C1 segment of cervical spinal cord (tissue), 14 donors: ENCODE measurements at regions not wholly inside any gene's neighbourhood (a gene's known extent, or its start where the extent isn't known, plus 50 kb on each side); places are given as distances from the start of the nearest gene placed in this dataset.
"Not testable (repeated sequence)": the region's sequence is repeated elsewhere in the genome, so short reads cannot be mapped to it uniquely, and the experiment has no call there.

ENCODE experiments used
- DNase-seq, 14 donors: peaks; one replicate each; lab custom pipeline; 2025; lab: John Stamatoyannopoulos, UW

DNA sequence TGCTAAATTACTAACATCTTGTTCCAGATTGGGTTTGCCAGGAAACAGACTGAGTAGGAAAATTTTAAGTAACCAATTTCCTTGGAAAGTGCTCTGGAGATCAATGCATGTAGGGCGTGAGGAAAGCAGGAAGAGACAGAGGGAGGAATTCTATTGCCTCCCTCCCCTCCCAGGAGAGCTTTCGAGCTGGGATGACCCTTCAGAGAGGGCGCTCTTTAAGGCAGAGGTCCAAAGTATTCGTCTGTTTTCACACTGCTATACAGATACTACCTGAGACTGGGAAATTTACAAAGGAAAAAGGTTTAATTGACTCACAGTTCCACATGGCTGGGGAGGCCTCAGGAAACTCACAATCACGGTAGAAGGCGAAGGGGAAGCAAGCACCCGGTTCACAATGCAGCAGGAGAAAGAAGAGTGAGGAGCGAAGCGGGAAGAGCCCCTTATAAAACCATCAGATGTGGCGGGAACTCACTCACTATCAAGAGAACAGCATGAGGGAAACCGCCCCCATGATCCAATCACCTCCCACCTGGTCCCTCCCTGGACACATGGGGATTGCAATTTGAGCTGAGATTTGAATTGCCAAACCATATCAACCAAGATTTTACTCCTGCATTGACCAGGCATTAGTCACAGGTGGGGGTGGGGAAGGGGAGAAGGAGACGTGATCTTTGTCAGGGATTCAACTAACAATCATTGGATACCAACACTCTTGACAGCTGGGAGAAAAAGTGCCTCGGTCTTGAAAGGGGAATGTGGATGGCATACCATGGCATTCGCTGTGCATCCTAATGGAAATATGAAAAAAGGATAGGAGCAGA is 63.8 kb downstream of the SLITRK2 start:
- no peak for DNase-seq

DNA sequence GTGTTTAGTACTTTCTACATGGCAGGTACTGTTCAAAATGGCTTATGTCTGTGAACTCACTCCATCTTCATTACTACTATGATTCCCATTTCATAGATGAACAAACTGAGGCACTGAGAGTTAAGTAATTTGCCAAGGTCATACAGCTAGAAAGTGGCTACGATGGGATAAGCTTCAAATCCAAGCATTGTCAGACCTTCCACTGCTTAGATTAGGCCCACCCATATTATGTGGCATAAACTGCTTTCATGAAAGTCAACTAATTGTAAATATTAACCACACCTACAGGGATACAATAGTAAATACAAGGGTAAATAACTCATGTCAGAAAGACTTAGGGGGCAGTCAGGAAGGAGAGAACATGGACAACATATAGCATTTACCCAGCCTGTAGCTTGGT is 68.8 kb downstream of the SLITRK2 start:
- no peak for DNase-seq

DNA sequence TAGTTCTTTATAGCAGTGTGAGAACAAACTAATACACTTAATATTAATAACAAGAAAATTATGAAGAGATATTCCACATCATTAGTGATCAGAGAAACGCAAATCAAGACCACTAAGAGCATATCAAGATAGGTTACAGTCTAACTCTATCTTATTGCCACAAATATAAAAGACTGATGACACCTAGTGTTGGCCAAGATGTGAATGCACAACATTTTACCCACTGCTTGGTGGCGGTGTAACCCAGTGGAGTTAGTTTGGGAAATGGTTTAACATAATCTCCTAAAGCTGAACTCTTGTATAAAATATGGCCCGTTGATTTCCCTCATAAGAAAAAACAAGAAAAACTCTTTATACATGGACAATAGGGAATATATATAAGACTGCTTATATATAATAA is 92.4 kb downstream of the SLITRK2 start:
- no peak for DNase-seq

- DNase-seq: no peak
These were observed 101.8 kb downstream of the SLITRK2 start for GRCh38 chrX:145919400-145919799.

GRCh38 chrX:145923376-145923775 is 105.7 kb downstream of the SLITRK2 start:
- no peak for DNase-seq

DNA sequence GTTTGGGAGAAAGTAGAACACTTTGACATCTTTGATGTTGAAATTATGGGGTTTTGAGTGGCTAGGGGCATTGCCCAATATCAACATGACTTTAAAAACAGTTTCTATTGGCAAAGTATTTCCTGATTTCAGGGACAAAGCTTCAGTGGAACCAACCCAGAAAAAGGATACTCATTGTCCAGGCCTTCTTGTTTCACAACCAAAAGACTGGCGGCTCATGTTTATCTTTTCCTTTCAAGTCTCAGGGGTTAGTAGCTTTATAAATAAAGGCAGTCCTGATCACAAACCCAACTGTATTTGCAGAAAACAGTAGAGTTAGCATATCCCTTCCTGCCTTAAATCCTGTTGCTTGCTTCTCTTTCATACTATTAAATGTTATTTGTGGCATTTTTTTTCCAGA is 119.1 kb downstream of the SLITRK2 start:
- DNase-seq: no peak

DNA sequence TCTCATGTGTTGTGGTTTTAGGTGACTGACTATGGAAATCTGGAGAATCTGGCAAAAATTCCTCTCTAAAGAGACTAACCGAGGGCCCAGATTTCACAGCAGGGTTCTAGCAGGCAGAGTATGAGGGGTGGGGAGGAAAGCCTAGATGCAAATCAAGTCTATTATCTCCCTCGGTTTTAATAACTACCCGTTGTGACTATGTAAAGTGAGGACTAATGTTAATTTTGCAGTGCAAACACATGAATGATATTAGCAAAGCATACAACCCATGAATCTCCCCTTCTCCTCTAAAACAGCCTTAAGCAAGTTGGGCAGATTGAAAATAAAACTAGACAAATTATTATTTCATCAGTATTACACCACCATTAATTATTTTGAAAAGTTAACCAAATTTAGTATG is 131.4 kb downstream of the SLITRK2 start:
- DNase-seq: no peak

- DNase-seq: no peak
These were observed 136.0 kb downstream of the SLITRK2 start for GRCh38 chrX:145953628-145954027.

DNA sequence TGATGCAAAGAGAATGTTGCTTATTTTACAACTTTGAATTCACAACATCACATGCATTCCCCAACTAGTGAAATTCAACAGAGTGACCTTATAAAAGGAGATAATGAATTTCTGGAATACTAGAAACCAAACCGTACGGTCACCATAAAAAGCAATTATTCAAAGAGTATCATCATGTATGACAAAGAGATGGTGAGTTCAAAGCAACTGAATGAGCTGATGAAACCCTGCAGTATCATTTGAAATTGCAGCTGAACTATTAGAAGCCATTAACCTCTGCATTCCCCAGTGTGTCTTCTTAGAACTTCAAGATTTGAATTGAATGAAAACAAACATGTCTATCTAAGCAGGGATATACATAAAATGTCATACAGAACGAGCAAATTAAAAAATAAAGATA is 172.4 kb downstream of the SLITRK2 start:
- no peak for DNase-seq

- no peak for DNase-seq
These were observed 189.0 kb downstream of the SLITRK2 start for GRCh38 chrX:146006637-146007036.

DNA sequence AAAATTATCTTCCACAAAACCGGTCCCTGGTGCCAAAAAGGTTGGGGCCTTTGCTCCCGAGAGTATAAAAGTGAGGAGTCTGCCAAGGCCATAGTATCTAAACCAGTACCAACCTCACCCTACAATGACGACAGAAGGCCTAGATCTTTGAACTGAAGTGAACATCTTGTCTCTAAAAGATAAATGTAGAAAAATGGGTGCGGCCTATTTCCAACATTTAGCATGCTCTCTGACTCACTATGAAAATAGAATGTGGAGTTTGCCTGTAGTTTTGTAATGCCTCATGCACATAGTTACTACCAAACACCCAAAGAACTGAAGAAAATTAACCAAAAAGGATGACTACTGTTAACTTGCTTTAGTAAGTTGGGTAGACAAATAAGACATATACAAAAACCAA is 218.4 kb downstream of the SLITRK2 start:
- DNase-seq: no peak

DNA sequence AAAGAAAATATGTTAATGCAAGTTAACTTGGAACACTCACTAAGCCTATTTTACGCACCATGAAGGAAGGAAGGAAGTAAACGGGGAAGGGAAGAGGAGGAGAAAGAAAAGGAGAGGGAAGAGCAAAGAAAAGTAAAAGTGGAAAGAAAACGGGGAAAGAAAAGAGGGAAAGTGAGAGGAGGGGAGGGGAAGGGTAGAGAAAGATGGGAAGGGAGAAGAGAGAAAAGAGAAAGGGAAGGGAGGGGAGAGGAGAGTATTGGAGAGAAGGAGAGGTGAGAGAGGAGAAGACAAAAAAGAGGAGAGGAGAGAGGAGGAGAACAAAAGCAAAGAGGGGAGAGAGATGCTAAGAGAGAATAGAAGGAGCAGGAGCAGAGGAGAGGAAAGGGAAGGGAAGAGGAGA is 224.1 kb downstream of the SLITRK2 start:
- DNase-seq: no peak

DNA sequence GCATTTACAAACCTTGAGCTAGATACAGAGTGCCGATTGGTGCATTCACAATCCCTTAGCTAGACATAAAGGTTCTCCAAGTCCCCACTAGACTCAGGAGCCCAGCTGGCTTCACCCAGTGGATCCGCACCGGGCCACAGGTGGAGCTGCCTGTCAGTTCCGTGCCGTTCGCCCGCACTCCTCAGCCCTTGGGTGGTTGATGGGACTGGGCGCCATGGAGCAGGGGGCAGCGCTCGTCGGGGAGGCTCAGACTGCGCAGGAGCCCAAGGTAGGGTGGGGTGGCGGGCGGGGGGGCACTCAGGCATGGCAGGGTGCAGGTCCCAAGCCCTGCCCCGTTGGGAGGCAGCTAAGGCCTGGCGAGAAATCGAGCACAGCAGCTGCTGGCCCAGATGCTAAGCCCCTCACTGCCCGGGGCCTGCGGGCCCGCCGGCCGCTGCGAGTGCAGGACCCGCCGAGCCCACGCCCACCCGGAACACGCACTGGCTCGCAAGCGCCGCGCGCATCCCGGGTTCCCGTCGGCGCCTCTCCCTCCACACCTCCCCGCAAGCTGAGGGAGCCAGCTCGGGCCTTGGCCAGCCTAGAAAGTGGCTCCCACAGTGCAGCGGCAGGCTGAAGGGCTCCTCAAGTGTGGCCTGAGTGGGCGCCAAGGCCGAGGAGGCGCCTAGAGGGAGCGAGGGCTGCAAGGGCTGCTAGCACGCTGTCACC is 228.5 kb downstream of the SLITRK2 start:
- DNase-seq: not testable (repeated sequence)

DNA sequence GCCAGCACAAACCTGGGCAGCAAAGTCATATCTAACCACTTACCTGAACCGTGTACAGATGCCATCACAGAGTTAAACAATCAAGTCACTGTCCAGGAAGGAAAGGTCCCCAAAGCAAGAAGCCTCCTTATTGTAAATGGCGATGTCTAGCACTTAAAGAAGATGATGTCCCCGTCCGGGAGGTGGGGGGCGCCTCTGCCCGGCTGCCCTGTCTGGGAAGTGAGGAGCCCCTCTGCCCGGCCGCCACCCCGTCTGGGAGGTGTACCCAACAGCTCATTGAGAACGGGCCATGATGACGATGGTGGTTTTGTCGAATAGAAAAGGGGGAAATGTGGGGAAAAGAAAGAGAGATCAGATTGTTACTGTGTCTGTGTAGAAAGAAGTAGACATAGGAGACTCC is 231.9 kb downstream of the SLITRK2 start:
- not testable (repeated sequence) for DNase-seq

DNA sequence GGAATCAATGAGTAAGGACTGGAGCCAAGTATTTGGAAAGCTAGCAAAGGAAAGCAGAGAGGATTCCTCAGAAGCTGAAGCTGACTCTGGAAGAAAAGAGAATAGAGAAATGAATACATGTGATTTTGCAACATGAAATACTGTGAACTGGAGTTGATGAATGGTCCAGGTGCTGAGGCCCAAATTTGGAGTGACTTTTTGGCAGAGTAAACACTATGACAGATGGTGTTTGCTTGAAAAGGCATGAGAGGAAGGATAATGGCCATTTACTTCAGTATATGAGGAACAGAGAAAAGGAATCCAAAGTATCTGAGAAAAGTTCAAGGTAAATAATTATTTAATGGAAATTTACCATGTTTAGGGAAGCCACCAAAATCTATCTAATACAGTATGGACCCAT is 236.7 kb downstream of the SLITRK2 start:
- DNase-seq: peak in 1 of 14 donors; percentile 72

GRCh38 chrX:146055733-146056132 is 238.1 kb downstream of the SLITRK2 start:
- peak in 1 of 14 donors; percentile 1 for DNase-seq

DNA sequence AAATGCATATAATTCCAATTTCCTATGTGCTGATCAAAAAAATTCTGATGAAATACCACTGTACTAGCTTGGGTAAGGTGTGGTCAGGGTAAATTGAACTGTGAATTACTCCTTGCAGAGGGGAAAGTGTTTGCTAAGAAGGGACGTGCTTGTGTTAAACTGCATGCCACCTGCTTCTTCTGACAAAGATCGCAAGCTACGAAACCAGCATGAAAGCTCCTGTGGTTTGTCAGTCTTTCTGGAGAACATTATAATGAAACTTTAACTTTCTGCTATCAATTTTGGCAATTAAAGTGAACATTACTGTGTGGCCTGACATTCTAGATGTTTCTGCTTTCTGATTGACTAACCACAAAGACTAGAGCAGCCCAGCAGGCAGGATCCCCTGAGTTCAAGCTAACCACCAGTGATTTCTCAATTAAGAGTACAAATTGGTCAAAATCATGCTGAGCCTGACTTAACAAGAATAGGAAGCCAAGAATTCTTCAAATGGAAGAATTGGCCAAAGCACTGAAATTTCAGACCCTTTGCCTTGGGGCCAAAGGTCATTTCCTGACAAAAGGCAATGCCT is 239.0 kb downstream of the SLITRK2 start:
- no peak for DNase-seq

DNA sequence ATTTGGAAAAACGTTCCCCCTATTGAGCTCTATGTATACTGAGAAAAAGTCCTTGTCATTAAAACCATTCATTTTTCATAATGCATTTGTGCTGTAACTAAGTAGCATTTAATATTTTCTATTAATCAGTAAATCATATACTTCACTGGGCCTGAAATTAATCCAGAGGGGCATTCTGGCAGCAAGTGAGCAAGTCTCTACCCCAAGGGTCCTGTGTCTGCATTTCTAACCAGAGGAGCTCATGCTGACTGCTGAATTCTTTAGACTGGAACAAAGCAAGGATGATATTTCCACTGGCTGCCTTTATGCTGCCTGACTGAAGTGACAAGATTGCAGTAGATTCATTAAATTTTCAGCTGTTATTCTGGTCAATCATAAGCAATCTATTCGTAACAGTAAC is 246.5 kb downstream of the SLITRK2 start:
- no peak for DNase-seq

DNA sequence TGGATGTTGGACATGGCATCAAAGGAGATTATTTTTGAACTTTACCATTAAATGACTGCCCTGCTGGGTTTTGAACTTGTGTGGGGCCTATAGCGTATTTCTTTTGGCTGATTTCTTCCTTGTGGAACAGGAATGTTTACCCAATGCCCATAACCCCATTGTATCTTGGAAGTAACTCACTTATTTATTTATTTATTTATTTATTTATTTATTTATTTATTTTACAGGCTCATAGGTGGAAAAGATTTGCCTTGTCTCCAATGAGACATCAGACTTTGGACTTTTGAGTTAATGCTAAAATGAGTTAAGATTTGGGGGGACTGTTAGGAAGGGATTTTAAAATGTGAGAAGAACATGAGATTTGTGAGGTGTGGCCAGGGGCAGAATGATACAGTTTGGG is 273.1 kb downstream of the SLITRK2 start:
- no peak for DNase-seq

- DNase-seq: no peak
These were observed 291.7 kb downstream of the SLITRK2 start for GRCh38 chrX:146109362-146109761.

GRCh38 chrX:146119074-146119473 is 301.4 kb downstream of the SLITRK2 start:
- DNase-seq: not testable (repeated sequence)

GRCh38 chrX:146127617-146128016 is 310.0 kb downstream of the SLITRK2 start:
- DNase-seq: no peak

GRCh38 chrX:146141221-146141620 is 323.6 kb downstream of the SLITRK2 start:
- no peak for DNase-seq
